ENCODE measurements at regions not wholly inside any gene's neighbourhood (a gene's known extent, or its start where the extent isn't known, plus 50 kb on each side); places are given as distances from the start of the nearest gene placed in this dataset.

DNA sequence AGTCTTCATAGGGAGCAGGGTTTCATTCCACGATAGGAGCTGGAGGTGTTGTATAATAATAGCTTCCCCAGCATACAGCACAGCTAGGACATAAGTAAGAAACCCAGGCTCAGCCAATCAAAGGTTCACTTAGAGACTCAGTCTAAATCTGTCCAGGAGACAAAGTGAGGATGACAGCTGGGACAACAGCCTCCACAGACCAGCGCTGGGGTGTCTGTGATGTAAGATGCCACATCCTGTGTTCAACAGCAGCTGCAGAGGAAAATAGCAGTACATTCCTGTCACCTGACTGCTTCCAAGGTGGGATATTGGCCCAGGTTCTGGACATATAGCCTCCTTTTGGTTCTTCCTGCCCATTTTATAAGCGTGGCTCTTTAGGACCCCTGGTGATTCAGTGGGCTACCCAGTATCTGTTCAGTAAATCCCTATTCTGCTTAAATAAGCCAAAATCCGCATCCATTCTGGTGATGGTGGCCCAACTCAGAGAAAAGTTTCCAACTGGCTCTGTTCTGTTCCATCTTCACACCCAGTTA is 176.8 kb upstream of the SYT6 start:
- Histone ChIP-seq H3K27me3 (ENCODE audit: low read length) (no peaks in the 10 kb centered on the region), H3K9me2 (replicated peaks; ENCODE audit: insufficient read depth, low read length) (no peaks in the 10 kb centered on the region), H3K4me2 (ENCODE audit: low read depth, low read length, poor library complexity, severe bottlenecking) (no peak overlapping the region), H4K20me1 (ENCODE audit: low read depth, low read length) (no peaks in the 10 kb centered on the region), H3K36me3 (ENCODE audit: low read length) (no peaks in the 10 kb centered on the region), H3K27ac (ENCODE audit: low read depth, low read length) (no peak overlapping the region), H3K9me3 (ENCODE audit: insufficient read depth, low read length) (no peaks in the 10 kb centered on the region), H3F3A (ENCODE audit: insufficient read depth) (no peaks in the 10 kb centered on the region), H2AFZ (ENCODE audit: low read depth, low read length, severe bottlenecking) (no peak overlapping the region), H3K79me2 (ENCODE audit: insufficient read depth, low read length) (no peaks in the 10 kb centered on the region), H3K4me3 (ENCODE audit: insufficient read depth, low read length, poor library complexity, severe bottlenecking) (no peak overlapping the region), H3K9ac (ENCODE audit: low read length) (no peak overlapping the region)
- TF ChIP-seq EZH2phosphoT487 (conservative IDR thresholded peaks at IDR 0.05; ENCODE audit: low read length), result no peak
- TF ChIP-seq, protein P1, sequence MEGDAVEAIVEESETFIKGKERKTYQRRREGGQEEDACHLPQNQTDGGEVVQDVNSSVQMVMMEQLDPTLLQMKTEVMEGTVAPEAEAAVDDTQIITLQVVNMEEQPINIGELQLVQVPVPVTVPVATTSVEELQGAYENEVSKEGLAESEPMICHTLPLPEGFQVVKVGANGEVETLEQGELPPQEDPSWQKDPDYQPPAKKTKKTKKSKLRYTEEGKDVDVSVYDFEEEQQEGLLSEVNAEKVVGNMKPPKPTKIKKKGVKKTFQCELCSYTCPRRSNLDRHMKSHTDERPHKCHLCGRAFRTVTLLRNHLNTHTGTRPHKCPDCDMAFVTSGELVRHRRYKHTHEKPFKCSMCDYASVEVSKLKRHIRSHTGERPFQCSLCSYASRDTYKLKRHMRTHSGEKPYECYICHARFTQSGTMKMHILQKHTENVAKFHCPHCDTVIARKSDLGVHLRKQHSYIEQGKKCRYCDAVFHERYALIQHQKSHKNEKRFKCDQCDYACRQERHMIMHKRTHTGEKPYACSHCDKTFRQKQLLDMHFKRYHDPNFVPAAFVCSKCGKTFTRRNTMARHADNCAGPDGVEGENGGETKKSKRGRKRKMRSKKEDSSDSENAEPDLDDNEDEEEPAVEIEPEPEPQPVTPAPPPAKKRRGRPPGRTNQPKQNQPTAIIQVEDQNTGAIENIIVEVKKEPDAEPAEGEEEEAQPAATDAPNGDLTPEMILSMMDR (IDR thresholded peaks at IDR 0.05; ENCODE audit: insufficient read depth, low read length, poor library complexity, severe bottlenecking), result no peak

DNA sequence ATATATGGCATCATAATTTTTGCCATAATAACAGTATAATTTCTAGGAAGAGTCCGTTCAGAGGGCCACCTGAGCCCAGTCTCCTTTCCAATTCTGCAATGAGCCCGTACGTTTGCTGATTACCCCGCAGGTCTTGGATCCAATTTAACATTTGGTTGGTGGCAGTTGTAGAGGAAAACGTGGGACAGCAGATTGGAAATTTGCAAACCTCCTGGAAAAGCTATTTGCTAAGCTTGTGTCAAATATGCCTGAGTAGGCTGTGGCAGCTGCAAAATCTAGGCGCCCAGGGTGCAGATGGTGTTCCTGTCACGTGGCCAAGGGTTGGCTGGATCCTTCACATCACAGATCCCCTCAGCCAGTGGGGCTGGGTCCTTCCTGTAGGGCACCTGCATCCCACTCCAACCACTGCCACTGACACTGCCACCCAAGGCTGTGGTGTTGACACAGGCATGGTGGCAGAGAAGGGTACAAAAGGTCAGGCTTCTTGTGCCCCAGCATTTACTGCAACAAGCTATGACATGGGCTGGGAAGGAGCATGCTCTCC is 174.8 kb upstream of the SYT6 start:
- Histone ChIP-seq H3K9me3 (ENCODE audit: insufficient read depth, low read length) (no peaks in the 10 kb centered on the region), H3K9ac (ENCODE audit: low read length) (no peak overlapping the region), H3F3A (ENCODE audit: insufficient read depth) (no peaks in the 10 kb centered on the region), H3K4me2 (ENCODE audit: low read depth, low read length, poor library complexity, severe bottlenecking) (no peak overlapping the region), H3K27ac (ENCODE audit: low read depth, low read length) (no peak overlapping the region), H3K27me3 (ENCODE audit: low read length) (no peaks in the 10 kb centered on the region), H4K20me1 (ENCODE audit: low read depth, low read length) (no peaks in the 10 kb centered on the region), H3K9me2 (replicated peaks; ENCODE audit: insufficient read depth, low read length) (no peaks in the 10 kb centered on the region), H3K36me3 (ENCODE audit: low read length) (no peaks in the 10 kb centered on the region), H2AFZ (ENCODE audit: low read depth, low read length, severe bottlenecking) (no peak overlapping the region), H3K79me2 (ENCODE audit: insufficient read depth, low read length) (no peaks in the 10 kb centered on the region), H3K4me3 (ENCODE audit: insufficient read depth, low read length, poor library complexity, severe bottlenecking) (no peak overlapping the region)
- TF ChIP-seq, protein P1 (IDR thresholded peaks at IDR 0.05; ENCODE audit: insufficient read depth, low read length, poor library complexity, severe bottlenecking), result no peak
- no peak for TF ChIP-seq EZH2phosphoT487 (conservative IDR thresholded peaks at IDR 0.05; ENCODE audit: low read length)

DNA sequence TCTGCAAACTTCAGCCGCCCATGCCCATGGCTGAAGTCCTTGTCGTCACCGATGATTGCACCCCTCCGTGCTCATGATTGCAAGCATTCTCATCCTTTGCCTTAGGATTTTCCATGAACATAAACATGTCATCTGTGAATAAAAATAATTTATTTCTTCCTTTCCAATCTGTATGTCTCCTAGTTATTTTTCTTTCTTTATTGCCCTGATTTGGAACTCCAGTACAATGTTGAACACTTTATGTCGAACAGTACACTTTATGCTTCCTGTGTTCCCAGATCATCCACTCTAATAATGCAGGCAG is 170.9 kb upstream of the SYT6 start:
- Histone ChIP-seq H3K9ac (ENCODE audit: low read length) (no peak overlapping the region), H3K36me3 (ENCODE audit: low read length) (no peaks in the 10 kb centered on the region), H4K20me1 (ENCODE audit: low read depth, low read length) (no peaks in the 10 kb centered on the region), H3K79me2 (ENCODE audit: insufficient read depth, low read length) (no peaks in the 10 kb centered on the region), H3K9me3 (ENCODE audit: insufficient read depth, low read length) (no peaks in the 10 kb centered on the region), H3K4me2 (ENCODE audit: low read depth, low read length, poor library complexity, severe bottlenecking) (no peak overlapping the region), H3K27ac (ENCODE audit: low read depth, low read length) (no peak overlapping the region), H2AFZ (ENCODE audit: low read depth, low read length, severe bottlenecking) (no peak overlapping the region), H3K9me2 (replicated peaks; ENCODE audit: insufficient read depth, low read length) (no peaks in the 10 kb centered on the region), H3K27me3 (ENCODE audit: low read length) (no peaks in the 10 kb centered on the region), H3K4me3 (ENCODE audit: insufficient read depth, low read length, poor library complexity, severe bottlenecking) (no peak overlapping the region), H3F3A (ENCODE audit: insufficient read depth) (no peaks in the 10 kb centered on the region)
- no peak for TF ChIP-seq EZH2phosphoT487 (conservative IDR thresholded peaks at IDR 0.05; ENCODE audit: low read length)

DNA sequence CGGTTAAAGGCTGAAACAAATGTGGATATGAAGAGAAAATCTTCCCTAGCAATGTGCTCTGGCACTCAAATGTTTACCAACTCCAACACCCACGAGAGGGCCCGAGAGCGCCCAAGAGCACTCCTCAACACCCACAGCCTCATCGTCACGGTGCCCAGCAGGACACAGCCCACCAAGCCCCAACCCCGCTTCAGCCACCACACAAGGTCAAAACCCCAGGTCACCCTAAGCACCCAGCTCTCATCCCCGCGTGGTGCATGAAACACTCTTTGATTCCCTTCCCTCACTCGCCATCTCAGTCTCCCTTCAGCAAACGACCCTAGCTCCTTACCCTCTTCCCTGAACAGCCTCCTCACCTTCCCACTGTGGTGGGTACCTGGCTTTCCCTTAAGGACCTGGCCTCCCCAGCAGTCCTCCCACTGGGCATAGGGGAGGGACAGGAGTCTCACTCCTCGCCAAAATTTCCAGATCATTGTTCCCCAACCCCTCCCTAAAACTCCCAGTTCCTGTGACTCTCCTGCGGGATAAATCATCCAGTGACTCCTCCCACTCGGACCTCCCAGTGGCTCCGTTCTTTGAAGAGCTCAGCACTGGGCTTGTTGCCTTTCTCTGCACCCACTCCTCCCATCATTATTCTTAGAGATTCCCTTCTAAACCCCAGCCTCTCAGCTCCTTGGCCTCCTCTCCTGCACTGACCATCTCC is 170.4 kb upstream of the SYT6 start:
- Histone ChIP-seq H3K27me3 (ENCODE audit: low read length) (no peaks in the 10 kb centered on the region), H3K4me2 (ENCODE audit: low read depth, low read length, poor library complexity, severe bottlenecking) (no peak overlapping the region), H3K9me2 (replicated peaks; ENCODE audit: insufficient read depth, low read length) (no peaks in the 10 kb centered on the region), H3K36me3 (ENCODE audit: low read length) (no peaks in the 10 kb centered on the region), H3K4me3 (ENCODE audit: insufficient read depth, low read length, poor library complexity, severe bottlenecking) (no peak overlapping the region), H3K9ac (ENCODE audit: low read length) (no peak overlapping the region), H4K20me1 (ENCODE audit: low read depth, low read length) (no peaks in the 10 kb centered on the region), H3K9me3 (ENCODE audit: insufficient read depth, low read length) (no peaks in the 10 kb centered on the region), H3F3A (ENCODE audit: insufficient read depth) (no peaks in the 10 kb centered on the region), H3K79me2 (ENCODE audit: insufficient read depth, low read length) (no peaks in the 10 kb centered on the region), H2AFZ (ENCODE audit: low read depth, low read length, severe bottlenecking) (no peak overlapping the region), H3K27ac (ENCODE audit: low read depth, low read length) (no peak overlapping the region)
- TF ChIP-seq, protein P1 (IDR thresholded peaks at IDR 0.05; ENCODE audit: insufficient read depth, low read length, poor library complexity, severe bottlenecking), result no peak
- TF ChIP-seq EZH2phosphoT487 (conservative IDR thresholded peaks at IDR 0.05; ENCODE audit: low read length), result no peak

Data from SU-DHL-6 (cell line).